TTC549 (cell line): ENCODE measurements at regions not wholly inside any gene's neighbourhood (a gene's known extent, or its start where the extent isn't known, plus 50 kb on each side); places are given as distances from the start of the nearest gene placed in this dataset.

Source experiments
- FAIRE-seq: peaks from 2 replicates; lab custom pipeline; 2012; peaks lifted over from hg19 to GRCh38; lab: Jason Lieb, UNC

DNA sequence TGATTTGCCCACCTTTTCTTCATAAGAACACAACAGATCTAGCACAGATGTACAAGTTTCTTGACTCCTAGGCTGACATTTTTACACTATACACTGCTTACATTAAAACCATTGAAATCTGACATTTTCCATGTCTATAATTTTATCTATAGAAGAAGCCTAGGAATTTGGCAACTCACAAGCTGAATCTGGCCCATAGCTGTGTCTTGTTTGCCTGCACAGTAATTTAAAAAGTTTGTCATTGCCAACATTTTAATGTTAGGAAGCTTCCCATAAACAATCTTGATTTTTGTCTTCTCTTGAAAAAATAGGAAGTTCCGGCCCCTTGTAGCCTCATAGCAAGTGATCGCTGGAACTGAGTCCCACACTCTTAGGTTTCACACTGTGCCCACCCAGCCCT, 394.6 kb upstream of the AZI2 start:
- FAIRE-seq, result no peak

GRCh38 chr3:28743831-28744230, 395.2 kb upstream of the AZI2 start:
- no peak for FAIRE-seq

- no peak for FAIRE-seq
These were observed 396.8 kb upstream of the AZI2 start for GRCh38 chr3:28745436-28745835.

- no peak for FAIRE-seq
These were observed 397.4 kb upstream of the AZI2 start for GRCh38 chr3:28745916-28746617.

GRCh38 chr3:28746990-28747389, 398.4 kb upstream of the AZI2 start:
- FAIRE-seq, result no peak

DNA sequence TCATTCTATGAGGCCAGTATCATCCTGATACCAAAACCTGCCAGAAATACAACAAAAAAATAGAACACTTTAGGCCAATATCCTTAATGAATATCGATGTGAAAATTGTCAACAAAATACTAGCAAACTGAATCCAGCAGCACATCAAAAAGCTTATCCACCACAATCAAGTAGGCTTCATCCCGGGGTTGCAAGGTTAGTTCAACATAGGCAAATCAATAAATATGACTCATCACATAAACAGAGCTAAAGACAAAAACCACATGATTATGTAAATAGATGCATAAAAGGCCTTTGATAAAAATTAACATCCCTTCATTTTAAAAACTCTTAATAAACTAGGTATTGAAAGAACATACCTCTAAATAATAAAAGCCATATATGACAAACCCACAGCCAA, 403.2 kb upstream of the AZI2 start:
- FAIRE-seq, result no peak

GRCh38 chr3:28752290-28752689, 403.7 kb upstream of the AZI2 start:
- FAIRE-seq, result no peak

GRCh38 chr3:28756056-28756455, 407.4 kb upstream of the AZI2 start:
- no peak for FAIRE-seq

DNA sequence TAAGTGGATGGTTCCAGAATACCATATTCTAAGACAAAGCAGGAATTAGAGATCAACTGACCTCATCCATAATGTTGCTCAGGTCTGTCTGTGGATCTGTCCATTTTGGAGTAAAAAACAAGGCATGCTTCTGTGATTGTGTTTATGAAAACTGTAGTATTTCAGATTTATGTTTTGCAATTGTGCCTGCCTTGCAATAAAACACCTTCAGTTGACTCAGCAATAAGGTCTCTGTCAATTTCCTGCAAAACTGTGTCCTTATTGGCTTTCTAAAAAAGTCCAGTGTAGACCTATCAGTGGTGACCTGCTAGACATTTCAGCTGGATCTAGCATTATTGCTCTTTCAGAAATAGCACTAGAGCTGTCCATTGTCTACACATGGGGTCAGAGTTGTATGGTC, 409.5 kb upstream of the AZI2 start:
- FAIRE-seq, result no peak

DNA sequence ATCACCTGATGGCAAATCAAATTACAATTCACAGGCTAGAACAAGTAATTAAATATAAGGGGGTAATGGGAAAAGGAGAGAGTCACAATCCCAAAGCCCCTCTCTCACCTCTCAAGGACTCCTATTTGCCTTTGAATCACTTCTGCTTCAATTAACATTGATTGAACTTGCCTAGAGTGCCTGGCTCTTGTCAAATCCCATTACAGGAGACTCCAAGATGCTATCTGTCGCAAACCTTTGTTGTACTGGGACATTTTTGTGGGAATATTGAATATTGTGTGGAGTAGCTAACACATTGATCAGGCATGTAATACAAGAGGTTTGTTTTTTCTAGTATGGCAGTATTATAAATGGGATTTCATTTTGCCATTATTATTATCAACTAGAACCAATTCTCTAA, 412.8 kb upstream of the AZI2 start:
- FAIRE-seq, result no peak

GRCh38 chr3:28765194-28765593, 416.6 kb upstream of the AZI2 start:
- no peak for FAIRE-seq

GRCh38 chr3:28768439-28768838, 419.8 kb upstream of the AZI2 start:
- FAIRE-seq, result no peak

GRCh38 chr3:28777806-28778475, 429.3 kb upstream of the AZI2 start:
- no peak for FAIRE-seq

DNA sequence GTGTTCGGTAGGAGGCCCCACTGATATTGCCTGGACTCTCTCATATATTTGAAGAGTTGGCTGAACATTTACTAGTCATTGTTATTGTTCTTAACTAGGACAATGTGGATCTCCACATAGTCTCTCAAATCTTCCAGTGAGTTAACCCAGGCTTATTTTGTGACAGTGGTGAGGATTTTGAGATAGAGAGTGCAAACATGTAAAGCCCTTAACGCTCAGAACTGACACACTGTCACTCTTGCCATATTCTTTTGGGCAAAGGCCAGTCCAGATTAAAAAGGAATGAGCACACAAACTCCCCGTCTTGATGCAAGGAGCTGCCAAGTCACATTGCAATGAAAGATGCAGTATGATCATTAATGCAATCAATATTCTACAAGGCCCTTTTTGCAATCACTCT, 431.9 kb upstream of the AZI2 start:
- no peak for FAIRE-seq

DNA sequence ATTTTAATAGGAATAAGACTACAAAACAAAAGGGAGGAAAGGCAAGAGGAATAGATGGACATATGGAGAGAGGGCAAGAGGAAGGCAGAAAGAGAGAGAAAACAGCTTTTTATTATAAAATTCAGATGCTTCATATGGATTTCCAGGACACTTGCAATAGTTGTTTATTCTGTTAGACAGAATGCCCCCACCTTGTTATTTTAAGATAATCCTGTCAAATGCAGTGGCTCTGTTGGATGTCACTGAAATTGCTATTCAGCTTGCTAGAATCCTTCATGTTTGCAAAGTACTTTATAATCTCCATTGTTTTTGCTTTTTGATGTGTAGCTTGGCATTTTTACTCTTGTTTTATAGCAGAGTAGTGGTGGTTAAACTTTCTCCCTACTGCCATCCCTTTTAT, 432.4 kb upstream of the AZI2 start:
- no peak for FAIRE-seq

DNA sequence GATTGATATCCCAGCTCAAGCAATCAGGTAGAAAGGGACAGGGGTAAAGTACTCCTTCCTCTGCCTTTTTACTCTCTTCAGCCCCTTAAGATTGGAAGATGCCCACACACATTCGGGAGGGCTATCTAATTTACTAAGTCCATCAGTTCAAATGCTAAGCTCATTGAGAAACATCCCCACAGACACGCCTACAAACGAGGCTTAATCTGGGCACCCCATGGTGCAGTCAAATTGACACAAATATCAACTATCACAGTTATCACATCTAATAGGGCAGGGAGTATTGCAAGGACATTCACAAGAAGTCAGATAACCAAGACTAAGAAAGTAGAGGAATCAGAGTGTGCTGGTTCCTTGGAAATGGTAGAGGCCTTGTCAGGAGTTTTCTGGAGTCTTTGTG, 437.8 kb upstream of the AZI2 start:
- no peak for FAIRE-seq

- FAIRE-seq, result no peak
These were observed 439.9 kb upstream of the AZI2 start for GRCh38 chr3:28788571-28788970.

- FAIRE-seq, result no peak
These were observed 443.2 kb upstream of the AZI2 start for GRCh38 chr3:28791713-28792255.

DNA sequence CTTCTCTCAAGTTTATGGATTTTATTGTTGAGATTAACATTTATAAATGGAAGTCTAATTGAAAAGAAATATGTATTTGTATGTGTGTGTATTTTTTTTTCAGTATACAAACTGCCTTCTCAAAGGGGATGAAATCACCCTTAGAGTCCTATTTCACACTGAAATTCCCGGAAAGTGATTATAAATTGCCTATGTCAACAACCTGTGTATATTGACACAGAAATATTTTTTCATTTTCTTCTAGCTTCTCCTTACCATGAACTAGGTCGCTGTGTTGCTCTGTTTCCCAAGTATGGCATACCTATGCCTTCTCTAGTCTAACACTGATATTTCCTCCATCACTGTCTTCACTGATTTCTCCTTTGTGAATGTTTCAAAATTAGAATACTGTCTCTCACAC, 444.0 kb upstream of the AZI2 start:
- no peak for FAIRE-seq

DNA sequence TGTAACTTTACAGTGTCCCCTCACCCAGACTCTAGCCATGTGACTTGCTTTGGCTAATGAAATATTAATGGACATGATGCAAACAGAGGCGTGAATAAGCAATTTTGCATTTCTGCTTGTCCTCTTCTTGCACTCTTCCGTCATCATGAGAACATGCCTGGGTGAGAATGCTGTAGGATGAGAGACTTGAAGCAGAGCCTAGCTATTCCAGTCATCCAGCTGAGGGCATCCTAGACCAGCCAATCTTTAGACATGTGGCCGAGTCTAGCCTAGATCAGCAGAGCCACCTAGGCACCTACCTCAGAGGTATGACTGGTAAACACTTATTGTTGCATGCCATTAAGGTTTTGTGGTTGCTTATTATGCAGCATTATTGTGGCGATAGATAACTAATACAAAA, 450.5 kb upstream of the AZI2 start:
- no peak for FAIRE-seq

DNA sequence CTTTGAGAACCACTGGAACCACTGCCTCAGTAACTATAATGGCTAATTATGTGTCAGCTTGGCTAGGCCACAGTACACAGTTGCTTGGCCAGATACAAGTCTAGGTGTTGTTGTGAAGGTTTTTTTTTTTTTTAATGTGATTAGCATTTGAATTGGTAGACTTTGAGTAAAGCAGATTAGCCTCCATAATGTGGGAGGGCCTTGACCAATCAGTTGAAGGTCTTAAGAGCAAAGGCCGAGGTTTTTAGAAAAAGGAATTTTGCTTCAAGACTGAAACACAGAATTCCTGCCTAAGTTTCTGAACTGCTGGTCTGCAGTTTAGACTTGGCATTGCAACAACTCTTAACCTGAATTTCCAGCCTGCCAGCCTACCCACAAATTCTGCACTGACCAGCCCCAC, 451.6 kb upstream of the AZI2 start:
- FAIRE-seq, result no peak

DNA sequence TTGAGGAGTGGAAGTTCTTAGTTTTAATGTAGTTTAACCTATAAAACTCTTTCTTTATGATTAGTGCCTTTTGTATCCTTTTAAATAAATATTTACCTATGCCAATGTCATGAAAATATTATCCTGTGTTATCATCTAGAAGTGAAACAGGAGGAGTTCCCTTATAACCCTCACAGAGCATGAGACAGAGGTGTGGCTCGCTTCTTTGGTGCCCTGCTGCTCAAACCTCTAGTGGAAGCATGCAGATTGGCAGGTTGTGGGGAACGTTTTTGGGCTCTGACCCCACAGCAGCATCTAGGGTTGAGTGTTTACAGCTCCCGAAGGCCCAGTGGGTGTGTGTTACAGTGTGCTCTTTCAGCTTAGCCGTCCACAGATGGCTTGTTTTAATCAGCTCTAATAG, 459.4 kb upstream of the AZI2 start:
- no peak for FAIRE-seq

DNA sequence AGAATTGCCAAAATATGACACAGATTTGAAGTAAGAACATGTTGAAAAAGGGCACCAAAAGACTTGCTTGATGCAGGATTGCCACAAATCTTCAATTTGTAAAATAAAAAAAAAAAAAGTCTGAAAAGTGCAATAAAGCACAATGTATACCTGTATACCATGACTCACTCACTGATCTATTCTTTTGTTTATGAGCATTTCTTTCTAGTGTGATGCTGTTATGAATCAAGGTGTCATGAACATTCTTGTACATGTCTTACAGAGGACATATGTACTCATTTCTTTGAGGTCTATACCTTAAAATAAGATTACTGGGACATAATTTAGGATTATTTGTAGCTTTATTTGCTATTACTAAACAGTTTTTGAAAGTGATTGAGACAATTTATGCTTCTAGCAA, 464.9 kb upstream of the RBMS3 start:
- FAIRE-seq, result no peak

GRCh38 chr3:28824316-28824715, 456.6 kb upstream of the RBMS3 start:
- no peak for FAIRE-seq
